Fibroblast of lung (primary cell): ENCODE measurements at regions not wholly inside any gene's neighbourhood (a gene's known extent, or its start where the extent isn't known, plus 50 kb on each side); places are given as distances from the start of the nearest gene placed in this dataset.

ENCODE experiments used
- EZH2 ChIP-seq: IDR thresholded peaks from 2 replicates; pipeline ENCODE4 v1.5.1; 2012; ENCODE audit warnings: low read length, control low read depth, mild to moderate bottlenecking; ENCODE audit errors: missing control alignments
- TF ChIP-seq, protein P1 (sequence below), 2 donors: IDR thresholded peaks in 1 of 2; conservative IDR thresholded peaks in 1 of 2; 1 replicate in 1 of 2; 2 replicates in 1 of 2; pipeline ENCODE4 v1.5.1; 2011 to 2012; ENCODE audit warnings: low read length in 2 of 2, control low read depth in 1 of 2, inconsistent platforms in 1 of 2, low read depth in 1 of 2, mild to moderate bottlenecking in 1 of 2

DNA sequence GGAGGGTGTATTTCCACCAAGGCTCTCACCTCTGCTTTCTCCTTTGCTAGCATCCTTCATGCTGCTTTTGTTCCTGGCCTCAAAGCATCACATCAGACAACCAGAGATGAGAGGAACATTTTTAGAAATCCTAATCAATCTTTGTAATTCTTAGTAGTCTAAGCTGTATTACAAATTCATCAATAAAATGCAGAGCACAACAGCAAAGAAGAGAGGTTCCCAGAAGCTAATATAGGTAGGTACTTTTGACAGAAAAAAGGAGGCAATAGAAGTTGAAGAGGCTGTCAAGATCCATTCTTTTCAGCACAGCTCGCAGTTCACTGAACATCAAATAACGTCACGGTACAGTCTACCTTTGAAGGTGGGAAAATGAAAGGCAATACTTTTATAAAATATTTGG is 265.2 kb upstream of the SYT1 start:
- TF ChIP-seq, protein P1, sequence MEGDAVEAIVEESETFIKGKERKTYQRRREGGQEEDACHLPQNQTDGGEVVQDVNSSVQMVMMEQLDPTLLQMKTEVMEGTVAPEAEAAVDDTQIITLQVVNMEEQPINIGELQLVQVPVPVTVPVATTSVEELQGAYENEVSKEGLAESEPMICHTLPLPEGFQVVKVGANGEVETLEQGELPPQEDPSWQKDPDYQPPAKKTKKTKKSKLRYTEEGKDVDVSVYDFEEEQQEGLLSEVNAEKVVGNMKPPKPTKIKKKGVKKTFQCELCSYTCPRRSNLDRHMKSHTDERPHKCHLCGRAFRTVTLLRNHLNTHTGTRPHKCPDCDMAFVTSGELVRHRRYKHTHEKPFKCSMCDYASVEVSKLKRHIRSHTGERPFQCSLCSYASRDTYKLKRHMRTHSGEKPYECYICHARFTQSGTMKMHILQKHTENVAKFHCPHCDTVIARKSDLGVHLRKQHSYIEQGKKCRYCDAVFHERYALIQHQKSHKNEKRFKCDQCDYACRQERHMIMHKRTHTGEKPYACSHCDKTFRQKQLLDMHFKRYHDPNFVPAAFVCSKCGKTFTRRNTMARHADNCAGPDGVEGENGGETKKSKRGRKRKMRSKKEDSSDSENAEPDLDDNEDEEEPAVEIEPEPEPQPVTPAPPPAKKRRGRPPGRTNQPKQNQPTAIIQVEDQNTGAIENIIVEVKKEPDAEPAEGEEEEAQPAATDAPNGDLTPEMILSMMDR (conservative IDR thresholded peaks at IDR 0.05 in 1 of 2, IDR thresholded peaks at IDR 0.05 in 1 of 2; ENCODE audit: low read depth in 1 of 2, low read length in 2 of 2): no peak
- TF ChIP-seq EZH2: no peak
